ENCODE measurements at regions not wholly inside any gene's neighbourhood (a gene's known extent, or its start where the extent isn't known, plus 50 kb on each side); places are given as distances from the start of the nearest gene placed in this dataset.
"Not testable (repeated sequence)": the region's sequence is repeated elsewhere in the genome, so short reads cannot be mapped to it uniquely, and the experiment has no call there.

GRCh38 chr11:87769661-87770060, 405.6 kb downstream of the RAB38 start:
- DNase-seq (ENCODE audit: low read depth in 2 of 2), result no peak

- DNase-seq (ENCODE audit: low read depth in 2 of 2), result no peak
Measured at GRCh38 chr11:87767615-87768014, 407.6 kb downstream of the RAB38 start.

- DNase-seq (ENCODE audit: low read depth in 2 of 2), result not testable (repeated sequence)
Measured at GRCh38 chr11:87764075-87764474, 411.2 kb downstream of the RAB38 start.

- DNase-seq (ENCODE audit: low read depth in 2 of 2), result no peak
Measured at GRCh38 chr11:87754685-87755084, 420.6 kb downstream of the RAB38 start.

GRCh38 chr11:87753143-87753542, 422.1 kb downstream of the RAB38 start:
- no peak for DNase-seq (ENCODE audit: low read depth in 2 of 2)

GRCh38 chr11:87743007-87743406, 432.2 kb downstream of the RAB38 start:
- DNase-seq (ENCODE audit: low read depth in 2 of 2), result no peak

- no peak for DNase-seq (ENCODE audit: low read depth in 2 of 2)
Measured at GRCh38 chr11:87740968-87741367, 434.3 kb downstream of the RAB38 start.

- DNase-seq (ENCODE audit: low read depth in 2 of 2), result no peak
Measured at GRCh38 chr11:87740451-87740850, 434.8 kb downstream of the RAB38 start.

DNA sequence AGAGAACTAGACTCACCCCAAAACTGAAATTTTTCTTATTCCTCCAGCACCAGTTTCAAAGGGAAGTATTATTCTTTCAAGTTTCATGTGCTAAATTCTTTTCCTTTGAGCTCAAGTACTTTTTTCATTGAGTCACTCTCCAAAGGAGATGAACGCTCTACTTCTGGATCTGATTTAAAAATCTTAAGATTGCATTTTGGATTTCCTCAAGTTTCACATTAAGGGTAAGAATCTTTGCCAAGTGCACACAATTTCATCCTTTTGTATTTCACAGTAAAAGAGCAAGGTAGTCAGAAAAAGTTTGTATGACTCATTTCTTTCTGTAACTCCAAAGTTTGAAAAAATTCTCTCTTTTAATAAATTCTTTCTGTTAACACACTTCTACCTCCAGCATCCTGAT, 435.5 kb downstream of the RAB38 start:
- no peak for DNase-seq (ENCODE audit: low read depth in 2 of 2)

- DNase-seq (ENCODE audit: low read depth in 2 of 2), result no peak
Measured at GRCh38 chr11:87739261-87739660, 436.0 kb downstream of the RAB38 start.

DNA sequence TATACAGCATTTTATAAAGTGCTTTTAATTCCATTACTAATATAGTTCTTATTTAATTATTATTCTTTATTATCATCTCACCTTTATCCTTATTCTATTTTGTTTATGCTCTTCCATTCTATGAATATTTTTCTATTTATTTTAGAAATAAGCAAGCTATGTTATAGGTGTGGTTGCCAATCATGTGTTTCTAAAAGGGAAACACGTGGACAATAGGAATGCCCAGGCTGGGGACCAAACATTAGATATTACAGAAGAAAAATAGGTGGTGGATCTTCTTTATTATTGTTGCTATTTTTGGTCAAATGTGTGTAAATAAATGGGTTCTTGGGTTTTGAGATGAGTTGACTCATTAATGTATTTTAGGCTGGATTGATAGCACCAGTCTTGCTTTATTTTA, 438.3 kb downstream of the RAB38 start:
- no peak for DNase-seq (ENCODE audit: low read depth in 2 of 2)

GRCh38 chr11:87726506-87726905, 448.7 kb downstream of the RAB38 start:
- DNase-seq (ENCODE audit: low read depth in 2 of 2), result no peak

DNA sequence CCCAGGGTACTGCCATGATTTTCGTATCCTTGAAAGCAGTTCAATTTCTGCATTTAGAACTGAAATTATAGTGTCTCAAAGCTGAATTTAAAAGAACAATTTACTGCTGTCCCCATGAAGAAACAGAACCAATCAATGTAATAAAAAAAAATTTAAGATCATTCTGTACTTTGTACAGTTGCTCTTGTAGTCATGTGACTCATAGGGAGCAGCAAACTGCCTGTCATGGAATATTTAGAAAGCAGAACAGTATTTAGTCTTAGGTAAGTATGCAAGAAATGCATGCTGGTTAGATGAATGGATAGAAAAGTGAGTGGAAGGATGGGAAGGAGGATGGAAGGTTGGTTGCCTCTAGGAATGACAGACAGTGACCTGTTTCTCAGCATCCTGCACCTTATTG, 450.9 kb downstream of the RAB38 start:
- no peak for DNase-seq (ENCODE audit: low read depth in 2 of 2)

DNA sequence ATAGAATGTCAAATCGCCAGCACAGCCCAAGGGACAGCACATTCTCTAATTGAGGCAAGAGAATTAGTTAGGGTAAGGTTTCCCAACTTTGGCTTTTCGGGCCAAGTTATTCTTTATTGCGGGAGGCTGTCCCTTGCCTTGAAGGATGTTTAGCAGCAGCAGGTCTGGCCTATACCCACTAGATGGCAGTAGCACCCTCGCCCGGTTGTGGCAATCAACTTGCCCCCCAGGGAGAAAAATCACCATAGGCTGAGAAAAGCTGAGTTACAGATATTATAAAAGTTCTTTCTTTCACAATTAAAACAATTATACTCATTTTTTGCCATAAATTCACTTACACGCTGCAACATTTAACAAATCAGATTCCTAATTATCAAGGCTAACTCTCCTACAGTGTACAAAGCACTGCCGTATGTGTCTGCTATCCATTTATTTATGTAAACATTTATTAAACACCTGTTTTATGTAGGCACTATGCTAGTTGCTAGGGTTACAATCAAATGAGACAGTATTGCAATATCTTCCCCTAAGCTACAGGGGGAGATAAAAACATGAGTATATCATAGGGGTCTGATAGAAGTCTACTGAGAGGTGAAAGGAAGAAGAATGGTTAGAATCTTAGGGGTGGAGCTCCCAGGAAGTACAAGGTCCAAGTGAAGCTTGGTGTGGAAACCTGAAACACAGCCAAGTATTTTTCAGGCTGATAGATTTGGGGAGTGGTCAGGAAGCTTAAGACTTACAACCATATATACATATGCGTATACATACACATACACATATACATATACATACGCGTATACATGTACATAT, 452.3 kb downstream of the RAB38 start:
- no peak for DNase-seq (ENCODE audit: low read depth in 2 of 2)

DNA sequence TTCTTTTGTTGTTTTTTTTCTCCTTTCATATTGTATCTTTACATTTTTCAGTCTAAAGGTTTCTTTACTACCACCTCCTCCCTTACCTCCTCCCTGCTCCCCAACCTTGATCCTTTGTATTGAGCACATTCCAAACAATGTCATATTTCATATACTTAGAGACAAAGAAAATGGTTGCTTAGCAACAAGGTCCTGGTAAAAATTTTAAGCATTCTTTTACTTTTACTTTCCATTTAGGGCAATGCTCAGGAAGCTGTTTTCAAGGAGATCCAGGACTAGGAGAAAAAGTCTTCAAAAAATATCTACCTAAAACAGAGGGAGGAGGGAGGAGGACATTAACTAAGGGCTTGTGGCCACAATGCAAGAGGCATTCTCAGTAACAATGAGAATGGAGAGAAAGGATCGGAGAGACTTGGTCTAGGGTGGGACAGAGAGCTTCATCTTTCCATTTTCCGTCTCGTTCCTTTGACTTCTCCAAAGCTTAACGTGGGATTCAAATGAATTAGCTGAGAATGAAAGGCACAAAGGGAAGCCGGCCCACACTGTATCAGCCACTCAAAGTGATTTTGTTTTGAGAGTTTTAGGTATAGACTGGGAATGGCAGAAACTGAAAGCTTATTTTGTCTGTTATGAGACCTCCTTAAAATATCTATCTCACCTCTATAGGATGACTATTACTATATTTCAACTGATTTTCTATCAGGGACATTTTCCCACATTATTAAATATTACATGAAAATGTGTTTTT, 455.7 kb downstream of the RAB38 start:
- no peak for DNase-seq (ENCODE audit: low read depth in 2 of 2)

- DNase-seq (ENCODE audit: low read depth in 2 of 2), result no peak
Measured at GRCh38 chr11:87712802-87713202, 462.4 kb downstream of the RAB38 start.

- DNase-seq (ENCODE audit: low read depth in 2 of 2), result no peak
Measured at GRCh38 chr11:87712391-87712790, 462.9 kb downstream of the RAB38 start.

GRCh38 chr11:87703589-87703988, 471.7 kb downstream of the RAB38 start:
- not testable (repeated sequence) for DNase-seq (ENCODE audit: low read depth in 2 of 2)

DNA sequence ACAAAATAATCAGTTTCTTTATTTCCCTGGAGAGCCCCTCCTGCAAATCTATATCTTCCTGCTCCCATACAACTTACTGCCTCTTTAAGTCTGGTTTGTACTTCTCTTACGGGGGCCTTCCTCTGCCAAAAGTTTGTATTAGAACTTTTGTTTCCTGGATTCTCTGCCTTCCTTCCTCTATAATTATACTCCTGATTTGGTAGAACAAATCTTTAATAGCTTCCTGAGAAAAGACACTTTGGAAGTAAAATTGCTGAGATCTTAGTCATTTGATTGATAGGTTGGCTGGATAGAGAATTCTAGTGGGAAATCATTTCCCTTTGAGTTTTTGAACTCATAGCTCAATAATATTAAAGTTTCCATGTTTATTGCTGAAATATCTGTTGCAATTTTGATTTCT, 499.2 kb downstream of the RAB38 start:
- no peak for DNase-seq (ENCODE audit: low read depth in 2 of 2)

DNA sequence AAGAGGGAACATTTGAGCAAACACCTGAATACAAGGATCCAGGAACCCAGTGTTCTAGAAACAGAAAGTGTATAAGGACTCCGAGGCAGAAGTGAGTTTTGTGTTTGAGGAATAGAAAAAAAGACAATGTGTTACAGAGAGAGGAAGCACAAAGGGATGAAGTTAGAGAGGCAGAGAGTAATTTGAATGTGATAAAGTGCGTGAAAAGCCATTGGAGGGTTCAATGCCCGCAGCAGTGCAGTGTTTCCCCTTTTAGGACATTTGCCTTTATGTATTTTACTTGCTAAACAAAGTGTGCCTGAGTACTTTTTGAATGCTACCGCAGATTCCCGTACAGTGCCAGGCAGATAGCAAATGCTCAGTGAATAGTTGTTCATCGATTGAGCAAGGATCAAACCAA, 508.5 kb downstream of the RAB38 start:
- no peak for DNase-seq (ENCODE audit: low read depth in 2 of 2)

- DNase-seq (ENCODE audit: low read depth in 2 of 2), result no peak
Measured at GRCh38 chr11:87662287-87662686, 513.0 kb downstream of the RAB38 start.

DNA sequence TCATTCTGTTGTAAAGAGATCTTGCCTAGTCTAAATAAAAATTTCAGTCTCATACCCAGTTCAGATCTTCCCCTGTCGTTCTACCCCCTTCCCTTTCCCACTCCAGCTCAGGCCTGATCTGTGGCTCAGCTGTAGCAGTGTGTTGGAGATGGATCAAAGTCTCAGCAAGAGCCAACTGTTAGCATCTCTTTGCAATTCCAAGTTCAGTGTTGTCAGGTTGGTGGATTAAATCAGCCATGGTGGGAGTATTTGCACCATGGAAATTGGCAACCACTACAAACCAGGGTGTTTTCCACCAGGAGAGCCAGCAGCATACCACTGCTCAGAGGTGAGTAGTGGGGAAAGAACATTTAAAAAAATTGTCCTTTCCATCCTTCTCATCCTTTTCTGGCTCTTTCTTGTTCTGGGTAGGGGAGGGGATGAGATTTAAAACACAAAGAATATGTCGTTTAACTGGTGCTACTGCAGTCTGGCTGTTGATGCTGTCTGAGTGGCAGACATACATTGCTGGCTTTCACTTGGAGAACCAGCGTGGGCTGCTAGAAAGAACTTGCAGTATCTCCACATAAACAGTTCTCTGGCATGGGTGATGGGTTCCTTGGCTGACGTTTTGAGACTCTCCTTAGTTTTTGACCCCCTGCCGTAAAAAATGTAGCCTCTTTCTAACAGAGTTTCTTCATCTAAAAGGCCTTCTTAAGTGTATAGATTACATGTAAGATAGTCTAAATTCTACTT, 514.1 kb downstream of the RAB38 start:
- DNase-seq (ENCODE audit: low read depth in 2 of 2), result no peak

DNA sequence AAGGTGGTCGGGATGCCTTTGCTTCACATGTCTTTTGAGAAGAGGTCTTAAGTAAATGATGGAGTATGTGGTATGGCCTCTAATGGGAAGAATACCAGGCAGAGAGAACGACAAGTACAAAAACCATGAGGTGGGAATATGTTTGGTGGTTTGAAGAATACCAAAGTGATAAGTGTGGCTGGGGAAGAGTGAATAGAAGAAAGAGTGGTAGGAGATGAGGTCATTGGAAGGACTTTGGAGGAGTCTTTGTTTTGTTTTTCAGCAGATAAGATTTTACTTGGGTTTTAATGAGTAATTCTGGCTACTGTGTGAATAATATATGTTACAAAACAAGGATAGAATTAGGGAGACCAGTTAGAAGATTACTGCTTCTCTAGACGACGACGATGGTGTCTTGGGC, 515.4 kb downstream of the RAB38 start:
- DNase-seq (ENCODE audit: low read depth in 2 of 2), result no peak

All from stimulated activated CD4-positive, alpha-beta T cell treated with anti-CD3 and anti-CD28 coated beads, Interleukin-4, amount 100 ng/mL, for 48 hours (primary cell).